GM23338 (cell line): ENCODE measurements at regions not wholly inside any gene's neighbourhood (a gene's known extent, or its start where the extent isn't known, plus 50 kb on each side); places are given as distances from the start of the nearest gene placed in this dataset.

Source experiments
- ATAC-seq: fragments of 200-7000 bp; cut with Tn5 transposase; 3 replicates; pipeline ENCODE4 v1.9.1; 2020
- DNase-seq: peaks from one replicate; pipeline ENCODE4 v3.0.0-alpha.2; 2015; ENCODE audit warnings: low spot score
- H2AFZ ChIP-seq: fragments of 200-600 bp; sonication (generic); 2 replicates; pipeline ENCODE4 v1.8.0; 2016; ENCODE audit warnings: antibody characterized with exemption, mild to moderate bottlenecking, moderate library complexity
- H3F3A ChIP-seq: fragments of 200-600 bp; sonication (generic); replicated peaks from 2 replicates; pipeline ENCODE4 v1.8.0; 2017; ENCODE audit warnings: antibody characterized with exemption, mixed run types, low read depth
- H3K27ac ChIP-seq: fragments of 200-600 bp; sonication (generic); 2 replicates; pipeline ENCODE4 v1.6.1; 2016; ENCODE audit warnings: low read depth
- H3K27me3 ChIP-seq: fragments of 200-600 bp; sonication (generic); 2 replicates; pipeline ENCODE4 v1.8.0; 2016; ENCODE audit warnings: mild to moderate bottlenecking, mixed run types, moderate library complexity; ENCODE audit not compliant: insufficient read depth
- H3K36me3 ChIP-seq: fragments of 200-600 bp; sonication (generic); 2 replicates; pipeline ENCODE4 v1.8.0; 2016; ENCODE audit warnings: mild to moderate bottlenecking; ENCODE audit not compliant: insufficient read depth
- H3K4me1 ChIP-seq: fragments of 200-600 bp; sonication (generic); 2 replicates; pipeline ENCODE4 v1.8.0; 2016; ENCODE audit warnings: mild to moderate bottlenecking, moderate library complexity; ENCODE audit not compliant: insufficient read depth
- H3K4me2 ChIP-seq: fragments of 200-600 bp; sonication (generic); 2 replicates; pipeline ENCODE4 v1.7.1; 2017; ENCODE audit warnings: mixed run types
- H3K4me3 ChIP-seq: fragments of 200-600 bp; sonication (generic); 2 replicates; pipeline ENCODE4 v1.6.1; 2016; ENCODE audit warnings: mixed run types
- H3K79me2 ChIP-seq: fragments of 200-600 bp; sonication (generic); replicated peaks from 2 replicates; pipeline ENCODE4 v1.8.0; 2017; ENCODE audit warnings: mild to moderate bottlenecking; ENCODE audit not compliant: insufficient read depth
- H3K9me2 ChIP-seq: fragments of 200-600 bp; sonication (generic); 2 replicates; pipeline ENCODE4 v1.8.0; 2017; ENCODE audit not compliant: insufficient read depth
- H4K20me1 ChIP-seq: fragments of 200-600 bp; sonication (generic); replicated peaks from 2 replicates; pipeline ENCODE4 v1.8.0; 2017; ENCODE audit warnings: mild to moderate bottlenecking; ENCODE audit not compliant: insufficient read depth
- H3K27ac Mint-ChIP-seq: 2 replicates; pipeline ENCODE4 v1.8.0; 2020; ENCODE audit warnings: inconsistent platforms, mild to moderate bottlenecking, moderate library complexity, mixed read lengths
- H3K27me3 Mint-ChIP-seq: 3 replicates; pipeline ENCODE4 v1.8.0; 2022; ENCODE audit warnings: low read depth, mild to moderate bottlenecking, moderate library complexity, mixed read lengths, inconsistent platforms; ENCODE audit not compliant: insufficient read depth, poor library complexity
- H3K36me3 Mint-ChIP-seq: 3 replicates; pipeline ENCODE4 v1.8.0; 2021; ENCODE audit warnings: low read depth, mild to moderate bottlenecking, inconsistent platforms, moderate library complexity, mixed read lengths
- H3K4me1 Mint-ChIP-seq: 3 replicates; pipeline ENCODE4 v1.8.0; 2020; ENCODE audit warnings: mild to moderate bottlenecking, inconsistent platforms, mixed read lengths
- H3K4me3 Mint-ChIP-seq: 3 replicates; pipeline ENCODE4 v1.8.0; 2021; ENCODE audit warnings: moderate library complexity, mild to moderate bottlenecking, inconsistent platforms, mixed read lengths
- H3K9me3 Mint-ChIP-seq: 3 replicates; pipeline ENCODE4 v1.8.0; 2020; ENCODE audit warnings: moderate library complexity, mild to moderate bottlenecking, inconsistent platforms, mixed read lengths
- CREB1 ChIP-seq: fragments of 250-450 bp; sonication (Bioruptor Pico); IDR thresholded peaks from 2 replicates; pipeline ENCODE4 v1.5.0; 2020; ENCODE audit warnings: low read depth, mild to moderate bottlenecking, moderate library complexity
- ETS1 ChIP-seq: IDR thresholded peaks from 2 replicates; pipeline ENCODE4 v1.6.1; 2016; ENCODE audit warnings: antibody characterized with exemption
- EZH2 ChIP-seq: fragments of 200-600 bp; sonication (generic); IDR thresholded peaks from one replicate; pipeline ENCODE4 v1.8.0; 2017; ENCODE audit warnings: antibody characterized with exemption, mild to moderate bottlenecking, low read depth; ENCODE audit not compliant: unreplicated experiment
- EZH2phosphoT487 ChIP-seq: fragments of 200-600 bp; sonication (generic); IDR thresholded peaks from one replicate; pipeline ENCODE4 v1.8.1; 2018; ENCODE audit warnings: antibody characterized with exemption; ENCODE audit not compliant: unreplicated experiment
- JUNB ChIP-seq: IDR thresholded peaks from one replicate; pipeline ENCODE4 v1.6.1; 2016; ENCODE audit warnings: antibody characterized with exemption; ENCODE audit not compliant: unreplicated experiment
- NANOG ChIP-seq: IDR thresholded peaks from 2 replicates; pipeline ENCODE4 v1.6.1; 2016; ENCODE audit warnings: antibody characterized with exemption, borderline replicate concordance
- POLR2AphosphoS5 ChIP-seq: IDR thresholded peaks from 2 replicates; pipeline ENCODE4 v1.6.1; 2016; ENCODE audit warnings: antibody characterized with exemption, low read depth
- STAT1 ChIP-seq: IDR thresholded peaks from one replicate; pipeline ENCODE4 v1.6.1; 2016; ENCODE audit warnings: antibody characterized with exemption; ENCODE audit not compliant: unreplicated experiment
- ZNF114 ChIP-seq: fragments of 250-450 bp; sonication (Bioruptor Pico); IDR thresholded peaks from 2 replicates; pipeline ENCODE4 v1.5.0; 2020; ENCODE audit warnings: mild to moderate bottlenecking, moderate library complexity
- ZNF331 ChIP-seq: fragments of 250-450 bp; sonication (Bioruptor Pico); IDR thresholded peaks from 2 replicates; pipeline ENCODE4 v1.5.0; 2020; ENCODE audit warnings: low read depth, mild to moderate bottlenecking, moderate library complexity
- TF ChIP-seq, protein P1 (sequence below): fragments of 250-450 bp; sonication (Bioruptor Pico); IDR thresholded peaks from 2 replicates; pipeline ENCODE4 v1.5.0; 2020; ENCODE audit warnings: mild to moderate bottlenecking, moderate library complexity
- TF ChIP-seq, protein P2 (sequence below), 2 experiments: fragments of 200-600 bp in 1 of 2; sonication (generic) in 1 of 2; conservative IDR thresholded peaks; 2 replicates each; pipeline versions ENCODE4 v1.5.1 to v1.6.1; 2016 to 2017; ENCODE audit warnings: antibody characterized with exemption in 2 of 2, low read depth in 2 of 2, mild to moderate bottlenecking in 2 of 2, moderate library complexity in 1 of 2
- TF ChIP-seq, protein P3 (sequence below): IDR thresholded peaks from one replicate; pipeline ENCODE4 v1.6.1; 2018; ENCODE audit warnings: antibody characterized with exemption; ENCODE audit not compliant: unreplicated experiment

- no peaks in the 10 kb centered on the region for H3K9me2 ChIP-seq
- no peaks in the 10 kb centered on the region for H3K9me3 Mint-ChIP-seq
- peak overlapping the region; percentile 15; the same call in 1 of the 2 replicates for H2AFZ ChIP-seq
- no peaks in the 10 kb centered on the region for H3K36me3 ChIP-seq
- ATAC-seq (peak; percentile 72), DNase-seq (peak; percentile 53)
- no peak overlapping the region for H3K27ac Mint-ChIP-seq
- H3K4me3 ChIP-seq = no peak overlapping the region
- TF ChIP-seq ZNF114 (CRISPR knock-in tag) (no peak), POLR2AphosphoS5 (no peak), JUNB (no peak), ZNF331 (no peak), CREB1 (CRISPR knock-in tag) (no peak), STAT1 (no peak), ETS1 (no peak), EZH2 (no peak), NANOG (no peak), EZH2phosphoT487 (no peak)
- TF ChIP-seq, protein P1, sequence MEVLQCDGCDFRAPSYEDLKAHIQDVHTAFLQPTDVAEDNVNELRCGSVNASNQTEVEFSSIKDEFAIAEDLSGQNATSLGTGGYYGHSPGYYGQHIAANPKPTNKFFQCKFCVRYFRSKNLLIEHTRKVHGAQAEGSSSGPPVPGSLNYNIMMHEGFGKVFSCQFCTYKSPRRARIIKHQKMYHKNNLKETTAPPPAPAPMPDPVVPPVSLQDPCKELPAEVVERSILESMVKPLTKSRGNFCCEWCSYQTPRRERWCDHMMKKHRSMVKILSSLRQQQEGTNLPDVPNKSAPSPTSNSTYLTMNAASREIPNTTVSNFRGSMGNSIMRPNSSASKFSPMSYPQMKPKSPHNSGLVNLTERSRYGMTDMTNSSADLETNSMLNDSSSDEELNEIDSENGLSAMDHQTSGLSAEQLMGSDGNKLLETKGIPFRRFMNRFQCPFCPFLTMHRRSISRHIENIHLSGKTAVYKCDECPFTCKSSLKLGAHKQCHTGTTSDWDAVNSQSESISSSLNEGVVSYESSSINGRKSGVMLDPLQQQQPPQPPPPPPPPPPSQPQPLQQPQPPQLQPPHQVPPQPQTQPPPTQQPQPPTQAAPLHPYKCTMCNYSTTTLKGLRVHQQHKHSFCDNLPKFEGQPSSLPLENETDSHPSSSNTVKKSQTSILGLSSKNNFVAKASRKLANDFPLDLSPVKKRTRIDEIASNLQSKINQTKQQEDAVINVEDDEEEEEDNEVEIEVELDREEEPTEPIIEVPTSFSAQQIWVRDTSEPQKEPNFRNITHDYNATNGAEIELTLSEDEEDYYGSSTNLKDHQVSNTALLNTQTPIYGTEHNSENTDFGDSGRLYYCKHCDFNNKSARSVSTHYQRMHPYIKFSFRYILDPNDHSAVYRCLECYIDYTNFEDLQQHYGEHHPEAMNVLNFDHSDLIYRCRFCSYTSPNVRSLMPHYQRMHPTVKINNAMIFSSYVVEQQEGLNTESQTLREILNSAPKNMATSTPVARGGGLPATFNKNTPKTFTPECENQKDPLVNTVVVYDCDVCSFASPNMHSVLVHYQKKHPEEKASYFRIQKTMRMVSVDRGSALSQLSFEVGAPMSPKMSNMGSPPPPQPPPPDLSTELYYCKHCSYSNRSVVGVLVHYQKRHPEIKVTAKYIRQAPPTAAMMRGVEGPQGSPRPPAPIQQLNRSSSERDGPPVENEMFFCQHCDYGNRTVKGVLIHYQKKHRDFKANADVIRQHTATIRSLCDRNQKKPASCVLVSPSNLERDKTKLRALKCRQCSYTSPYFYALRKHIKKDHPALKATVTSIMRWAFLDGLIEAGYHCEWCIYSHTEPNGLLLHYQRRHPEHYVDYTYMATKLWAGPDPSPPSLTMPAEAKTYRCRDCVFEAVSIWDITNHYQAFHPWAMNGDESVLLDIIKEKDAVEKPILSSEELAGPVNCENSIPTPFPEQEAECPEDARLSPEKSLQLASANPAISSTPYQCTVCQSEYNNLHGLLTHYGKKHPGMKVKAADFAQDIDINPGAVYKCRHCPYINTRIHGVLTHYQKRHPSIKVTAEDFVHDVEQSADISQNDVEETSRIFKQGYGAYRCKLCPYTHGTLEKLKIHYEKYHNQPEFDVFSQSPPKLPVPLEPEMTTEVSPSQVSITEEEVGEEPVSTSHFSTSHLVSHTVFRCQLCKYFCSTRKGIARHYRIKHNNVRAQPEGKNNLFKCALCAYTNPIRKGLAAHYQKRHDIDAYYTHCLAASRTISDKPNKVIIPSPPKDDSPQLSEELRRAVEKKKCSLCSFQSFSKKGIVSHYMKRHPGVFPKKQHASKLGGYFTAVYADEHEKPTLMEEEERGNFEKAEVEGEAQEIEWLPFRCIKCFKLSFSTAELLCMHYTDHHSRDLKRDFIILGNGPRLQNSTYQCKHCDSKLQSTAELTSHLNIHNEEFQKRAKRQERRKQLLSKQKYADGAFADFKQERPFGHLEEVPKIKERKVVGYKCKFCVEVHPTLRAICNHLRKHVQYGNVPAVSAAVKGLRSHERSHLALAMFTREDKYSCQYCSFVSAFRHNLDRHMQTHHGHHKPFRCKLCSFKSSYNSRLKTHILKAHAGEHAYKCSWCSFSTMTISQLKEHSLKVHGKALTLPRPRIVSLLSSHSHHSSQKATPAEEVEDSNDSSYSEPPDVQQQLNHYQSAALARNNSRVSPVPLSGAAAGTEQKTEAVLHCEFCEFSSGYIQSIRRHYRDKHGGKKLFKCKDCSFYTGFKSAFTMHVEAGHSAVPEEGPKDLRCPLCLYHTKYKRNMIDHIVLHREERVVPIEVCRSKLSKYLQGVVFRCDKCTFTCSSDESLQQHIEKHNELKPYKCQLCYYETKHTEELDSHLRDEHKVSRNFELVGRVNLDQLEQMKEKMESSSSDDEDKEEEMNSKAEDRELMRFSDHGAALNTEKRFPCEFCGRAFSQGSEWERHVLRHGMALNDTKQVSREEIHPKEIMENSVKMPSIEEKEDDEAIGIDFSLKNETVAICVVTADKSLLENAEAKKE (CRISPR knock-in tag) = no peak
- TF ChIP-seq, protein P2, sequence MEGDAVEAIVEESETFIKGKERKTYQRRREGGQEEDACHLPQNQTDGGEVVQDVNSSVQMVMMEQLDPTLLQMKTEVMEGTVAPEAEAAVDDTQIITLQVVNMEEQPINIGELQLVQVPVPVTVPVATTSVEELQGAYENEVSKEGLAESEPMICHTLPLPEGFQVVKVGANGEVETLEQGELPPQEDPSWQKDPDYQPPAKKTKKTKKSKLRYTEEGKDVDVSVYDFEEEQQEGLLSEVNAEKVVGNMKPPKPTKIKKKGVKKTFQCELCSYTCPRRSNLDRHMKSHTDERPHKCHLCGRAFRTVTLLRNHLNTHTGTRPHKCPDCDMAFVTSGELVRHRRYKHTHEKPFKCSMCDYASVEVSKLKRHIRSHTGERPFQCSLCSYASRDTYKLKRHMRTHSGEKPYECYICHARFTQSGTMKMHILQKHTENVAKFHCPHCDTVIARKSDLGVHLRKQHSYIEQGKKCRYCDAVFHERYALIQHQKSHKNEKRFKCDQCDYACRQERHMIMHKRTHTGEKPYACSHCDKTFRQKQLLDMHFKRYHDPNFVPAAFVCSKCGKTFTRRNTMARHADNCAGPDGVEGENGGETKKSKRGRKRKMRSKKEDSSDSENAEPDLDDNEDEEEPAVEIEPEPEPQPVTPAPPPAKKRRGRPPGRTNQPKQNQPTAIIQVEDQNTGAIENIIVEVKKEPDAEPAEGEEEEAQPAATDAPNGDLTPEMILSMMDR (conservative IDR thresholded peaks at IDR 0.05; ENCODE audit: low read depth in 2 of 2) = no peak
- TF ChIP-seq, protein P3, sequence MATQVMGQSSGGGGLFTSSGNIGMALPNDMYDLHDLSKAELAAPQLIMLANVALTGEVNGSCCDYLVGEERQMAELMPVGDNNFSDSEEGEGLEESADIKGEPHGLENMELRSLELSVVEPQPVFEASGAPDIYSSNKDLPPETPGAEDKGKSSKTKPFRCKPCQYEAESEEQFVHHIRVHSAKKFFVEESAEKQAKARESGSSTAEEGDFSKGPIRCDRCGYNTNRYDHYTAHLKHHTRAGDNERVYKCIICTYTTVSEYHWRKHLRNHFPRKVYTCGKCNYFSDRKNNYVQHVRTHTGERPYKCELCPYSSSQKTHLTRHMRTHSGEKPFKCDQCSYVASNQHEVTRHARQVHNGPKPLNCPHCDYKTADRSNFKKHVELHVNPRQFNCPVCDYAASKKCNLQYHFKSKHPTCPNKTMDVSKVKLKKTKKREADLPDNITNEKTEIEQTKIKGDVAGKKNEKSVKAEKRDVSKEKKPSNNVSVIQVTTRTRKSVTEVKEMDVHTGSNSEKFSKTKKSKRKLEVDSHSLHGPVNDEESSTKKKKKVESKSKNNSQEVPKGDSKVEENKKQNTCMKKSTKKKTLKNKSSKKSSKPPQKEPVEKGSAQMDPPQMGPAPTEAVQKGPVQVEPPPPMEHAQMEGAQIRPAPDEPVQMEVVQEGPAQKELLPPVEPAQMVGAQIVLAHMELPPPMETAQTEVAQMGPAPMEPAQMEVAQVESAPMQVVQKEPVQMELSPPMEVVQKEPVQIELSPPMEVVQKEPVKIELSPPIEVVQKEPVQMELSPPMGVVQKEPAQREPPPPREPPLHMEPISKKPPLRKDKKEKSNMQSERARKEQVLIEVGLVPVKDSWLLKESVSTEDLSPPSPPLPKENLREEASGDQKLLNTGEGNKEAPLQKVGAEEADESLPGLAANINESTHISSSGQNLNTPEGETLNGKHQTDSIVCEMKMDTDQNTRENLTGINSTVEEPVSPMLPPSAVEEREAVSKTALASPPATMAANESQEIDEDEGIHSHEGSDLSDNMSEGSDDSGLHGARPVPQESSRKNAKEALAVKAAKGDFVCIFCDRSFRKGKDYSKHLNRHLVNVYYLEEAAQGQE = no peak
- peaks cover 17% of the 10 kb centered on the region for H3K4me1 ChIP-seq
- H3K79me2 ChIP-seq = no peaks in the 10 kb centered on the region
- H3K4me1 Mint-ChIP-seq = peaks cover 18% of the 10 kb centered on the region
- H3K27me3 ChIP-seq = no peaks in the 10 kb centered on the region
- H3K27ac ChIP-seq = no peak overlapping the region
- no peaks in the 10 kb centered on the region for H3F3A ChIP-seq
- H3K4me2 ChIP-seq = peak overlapping the region; percentile 13; the same call in 1 of the 2 replicates
- H3K4me3 Mint-ChIP-seq = no peak overlapping the region
- no peaks in the 10 kb centered on the region for H3K36me3 Mint-ChIP-seq
- no peaks in the 10 kb centered on the region for H4K20me1 ChIP-seq
- H3K27me3 Mint-ChIP-seq = no peaks in the 10 kb centered on the region
Measured at GRCh38 chr3:182172534-182172933, 460.8 kb downstream of the SOX2 start.
